Stimulated activated CD4-positive, alpha-beta T cell treated with anti-CD3 and anti-CD28 coated beads, TNF-alpha, amount 100 ng/mL, for 1 hour (primary cell): ENCODE measurements at regions not wholly inside any gene's neighbourhood (a gene's known extent, or its start where the extent isn't known, plus 50 kb on each side); places are given as distances from the start of the nearest gene placed in this dataset.

Source experiments
- DNase-seq, 3 donors: peaks; one replicate each; pipeline ENCODE4 v3.0.0-alpha.2; 2020; ENCODE audit warnings: low read depth in 3 of 3, low spot score in 1 of 3

DNA sequence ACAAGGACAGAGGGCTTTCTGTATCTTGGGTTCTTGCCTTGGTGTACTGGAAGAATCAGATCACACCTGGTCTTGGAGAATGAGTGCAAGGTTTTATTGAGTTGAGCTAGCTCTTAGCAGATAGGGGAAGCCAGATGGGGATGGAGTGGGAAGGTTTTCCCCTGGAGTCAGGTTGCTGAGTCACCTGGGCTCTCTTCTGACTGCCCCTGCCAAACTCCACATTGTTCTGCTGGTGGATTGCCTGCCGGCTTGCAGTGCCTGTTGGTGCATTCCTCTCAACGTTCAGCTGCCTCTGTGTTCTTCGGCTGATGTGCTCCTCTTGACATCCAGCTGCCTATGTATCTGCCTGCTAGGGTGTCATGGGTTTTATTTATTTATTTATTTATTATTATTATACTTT is 1431.1 kb downstream of the CDH8 start:
- DNase-seq: no peak

- DNase-seq: no peak
These were observed 1449.7 kb downstream of the CDH8 start for GRCh38 chr16:60586493-60586892.

DNA sequence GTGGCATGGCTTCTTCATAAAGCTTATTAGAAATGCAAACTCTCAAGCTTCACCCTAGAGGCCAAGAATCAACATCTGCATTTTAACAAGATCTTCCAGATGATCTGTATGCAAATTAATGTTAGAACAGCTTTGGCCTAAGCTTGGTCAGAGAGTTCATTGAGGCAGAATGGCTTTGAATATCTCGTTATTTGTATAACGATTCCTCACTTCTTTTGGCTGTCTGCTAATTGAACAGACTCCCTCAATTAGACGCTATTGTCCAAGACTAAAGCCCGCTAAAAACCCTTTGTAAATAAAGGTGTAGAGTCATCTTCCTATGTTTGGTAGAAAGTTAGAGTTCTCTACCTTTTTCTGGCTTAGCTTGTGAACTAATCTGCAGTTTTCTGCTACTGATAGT is 1453.7 kb downstream of the CDH8 start:
- no peak for DNase-seq

- no peak for DNase-seq
These were observed 1469.3 kb downstream of the CDH8 start for GRCh38 chr16:60566901-60567300.

DNA sequence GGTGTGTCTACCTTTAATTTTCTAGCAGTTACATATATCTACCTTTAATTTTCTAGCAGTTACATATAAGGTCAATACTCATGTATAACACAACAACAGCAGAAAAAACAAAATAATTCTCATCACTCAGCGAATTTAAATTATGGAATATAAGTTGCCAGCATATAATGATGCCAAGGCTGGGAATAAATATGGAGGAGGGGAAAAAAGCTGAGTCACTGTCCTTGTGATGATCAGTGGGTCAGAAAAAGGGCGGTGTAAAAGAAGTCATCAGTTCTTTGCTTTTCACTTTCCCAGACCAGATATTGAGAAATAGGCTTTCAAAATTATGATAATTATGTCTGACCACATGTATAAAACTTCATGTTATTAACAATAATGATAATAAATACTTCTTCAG is 1471.7 kb downstream of the CDH8 start:
- DNase-seq: no peak

- DNase-seq: no peak
These were observed 1473.1 kb downstream of the CDH8 start for GRCh38 chr16:60563166-60563565.

DNA sequence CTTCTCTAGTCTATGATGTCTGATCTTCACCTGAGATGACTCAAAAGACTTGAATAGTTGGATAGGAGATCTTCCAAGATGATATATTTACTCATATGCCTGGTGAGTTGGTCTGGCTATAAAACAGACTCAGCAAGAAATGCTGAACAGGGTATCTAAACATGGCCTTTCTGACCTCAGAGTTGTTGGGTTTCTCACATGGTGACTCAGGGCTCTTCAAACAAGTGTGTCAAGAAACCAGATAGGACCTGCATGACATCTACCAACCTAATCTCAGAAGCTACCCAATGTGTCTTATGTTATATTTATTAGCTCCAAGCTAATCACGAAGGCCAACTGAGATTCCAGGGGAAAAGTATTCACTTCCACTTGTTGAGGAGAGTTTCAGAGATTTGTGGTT is 1477.3 kb downstream of the CDH8 start:
- DNase-seq: no peak

DNA sequence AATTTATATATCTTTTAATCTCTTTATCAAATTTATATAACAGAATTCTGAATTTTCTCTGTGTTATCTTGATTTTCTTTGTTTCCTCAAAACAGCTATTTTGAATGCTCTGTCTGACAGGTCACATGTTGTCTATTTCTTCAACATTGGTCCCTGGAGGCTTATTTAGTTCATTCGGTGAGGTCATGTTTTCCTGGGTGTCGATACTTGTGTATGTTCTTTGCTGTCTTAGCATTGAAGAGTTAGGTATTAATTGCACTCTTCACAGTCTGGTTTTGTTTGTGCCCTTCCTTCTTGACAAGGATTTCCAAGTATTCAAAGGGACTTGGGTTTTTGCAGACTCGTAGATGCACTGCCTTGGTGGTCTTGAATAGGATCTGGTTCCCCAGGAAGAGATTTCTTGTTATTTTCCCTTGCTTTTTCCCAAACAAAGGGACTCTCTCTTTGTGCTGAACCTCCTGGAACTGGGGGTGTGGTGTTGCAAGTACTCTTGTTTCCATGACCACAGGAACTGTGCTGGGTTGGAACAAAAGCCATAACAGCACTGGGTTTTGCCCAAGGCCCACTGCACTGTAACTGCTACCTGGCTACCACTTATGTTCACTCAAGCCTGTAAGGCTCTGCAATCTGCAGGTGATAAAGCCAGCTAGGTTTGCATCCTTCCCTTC is 1483.0 kb downstream of the CDH8 start:
- DNase-seq: no peak

DNA sequence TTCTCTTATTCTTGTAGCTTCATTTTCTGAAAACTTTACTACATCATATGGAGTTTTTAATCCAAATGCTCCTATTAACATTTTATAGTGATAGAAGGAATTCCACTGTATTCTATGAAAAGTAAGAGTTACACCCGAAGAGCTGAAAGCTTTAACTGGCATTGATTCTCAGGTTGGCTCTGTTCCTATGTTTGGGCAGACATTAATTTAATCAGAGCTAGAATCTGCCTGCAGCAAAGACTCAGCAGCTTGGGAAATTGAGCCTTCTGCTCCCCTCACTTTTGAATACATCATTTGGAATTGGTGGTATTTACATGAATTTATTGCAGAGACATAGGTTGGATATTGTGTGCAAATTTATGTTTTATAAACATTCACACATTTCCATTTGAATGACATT is 1494.7 kb downstream of the CDH8 start:
- DNase-seq: no peak

DNA sequence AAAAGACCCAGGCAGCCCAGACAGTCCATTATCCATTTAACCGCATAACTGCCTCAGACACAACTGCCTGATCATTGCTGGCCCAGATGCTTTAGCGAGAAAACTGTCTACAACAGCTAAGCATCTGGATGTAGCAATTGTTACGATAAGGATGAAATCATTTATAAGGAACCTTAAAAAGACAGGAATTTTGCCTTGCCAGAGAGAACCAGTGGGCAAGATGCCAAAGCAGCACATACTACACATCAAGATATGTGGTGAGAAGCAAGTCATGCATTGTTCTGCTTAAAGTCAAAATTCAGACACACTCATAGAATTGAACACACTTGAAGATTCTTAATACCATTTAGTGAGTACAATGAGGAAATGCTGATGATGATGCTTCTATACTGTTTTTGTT is 1525.3 kb downstream of the CDH8 start:
- DNase-seq: no peak

GRCh38 chr16:60510208-60510607 is 1526.0 kb downstream of the CDH8 start:
- DNase-seq: no peak

DNA sequence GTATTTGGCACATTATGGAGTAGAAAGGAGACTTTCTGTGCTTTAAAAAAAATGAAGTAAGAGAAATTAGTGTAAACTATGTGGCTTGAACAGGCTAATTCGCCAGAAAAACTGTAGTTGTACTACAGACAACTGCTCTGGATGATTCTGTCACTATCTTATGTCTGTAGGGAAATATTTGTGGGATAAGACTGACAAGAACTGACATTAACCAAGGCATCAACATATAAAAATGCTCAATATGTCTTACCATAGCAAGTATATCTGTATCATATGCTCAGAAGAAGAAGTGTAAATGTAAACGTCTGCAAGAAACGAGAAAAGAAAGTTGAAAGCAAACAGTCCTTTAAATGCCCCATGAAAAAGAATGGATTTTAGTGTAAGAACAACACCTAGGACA is 1545.0 kb downstream of the CDH8 start:
- no peak for DNase-seq

- DNase-seq: no peak
These were observed 1550.3 kb downstream of the CDH8 start for GRCh38 chr16:60485872-60486489.

- no peak for DNase-seq
These were observed 1551.3 kb downstream of the CDH8 start for GRCh38 chr16:60484901-60485300.

- DNase-seq: no peak
These were observed 1554.6 kb downstream of the CDH8 start for GRCh38 chr16:60481591-60481990.

DNA sequence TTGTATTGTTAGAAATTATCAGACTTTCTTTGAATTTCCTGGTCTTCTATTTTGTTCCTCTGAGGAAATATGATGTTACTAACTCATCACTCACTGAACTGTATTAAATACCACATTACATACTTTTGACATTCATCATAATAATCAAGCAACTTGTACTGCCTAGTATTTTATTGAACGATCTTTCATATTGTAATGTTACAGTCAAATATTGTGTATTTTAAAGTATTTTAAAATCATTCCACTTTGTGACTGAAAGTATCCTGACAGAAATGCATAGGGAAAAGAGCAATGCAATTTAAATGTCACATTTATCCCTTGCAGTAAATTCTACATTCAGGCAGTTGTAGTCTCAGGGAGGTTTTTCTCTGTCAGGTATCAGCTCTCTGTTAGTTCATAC is 1557.4 kb downstream of the CDH8 start:
- DNase-seq: no peak

GRCh38 chr16:60463986-60464385 is 1572.3 kb downstream of the CDH8 start:
- no peak for DNase-seq

DNA sequence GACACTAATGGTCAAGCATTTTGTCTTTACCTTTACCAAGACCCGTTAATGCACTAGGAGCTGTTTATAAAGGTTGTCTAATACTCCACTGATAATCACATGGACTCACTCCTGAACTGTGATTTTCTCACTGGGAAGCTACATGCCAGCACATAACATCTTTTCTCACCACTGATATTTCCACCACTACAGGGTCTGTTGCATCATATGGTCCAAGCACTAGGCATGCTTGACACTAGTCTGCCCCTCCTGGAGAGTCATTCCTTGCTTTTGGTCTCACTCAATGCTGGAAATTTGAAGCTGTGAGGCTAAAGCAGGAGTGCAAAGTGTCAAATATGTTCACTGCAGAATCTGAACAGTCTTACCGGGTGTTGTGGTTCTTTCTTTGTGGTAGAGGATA is 1576.8 kb downstream of the CDH8 start:
- DNase-seq: no peak

DNA sequence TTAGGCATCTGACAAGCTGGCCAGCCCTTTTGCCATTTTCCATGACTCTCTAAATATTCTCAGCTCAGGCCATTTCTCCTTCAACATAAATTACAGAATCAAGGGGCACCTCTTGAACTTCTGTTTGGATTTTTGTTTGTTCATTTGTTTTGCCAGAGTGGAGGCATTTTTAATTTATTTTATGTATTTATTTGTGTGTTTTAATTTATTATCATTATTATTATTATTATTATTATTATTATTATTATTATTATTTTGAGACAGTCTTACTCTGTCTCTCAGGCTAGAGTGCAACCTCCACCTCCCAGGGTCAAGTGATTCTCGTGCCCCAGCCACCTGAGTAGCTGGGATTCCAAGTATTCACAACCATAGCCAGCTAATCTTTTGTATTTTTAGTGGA is 1578.0 kb downstream of the CDH8 start:
- no peak for DNase-seq

DNA sequence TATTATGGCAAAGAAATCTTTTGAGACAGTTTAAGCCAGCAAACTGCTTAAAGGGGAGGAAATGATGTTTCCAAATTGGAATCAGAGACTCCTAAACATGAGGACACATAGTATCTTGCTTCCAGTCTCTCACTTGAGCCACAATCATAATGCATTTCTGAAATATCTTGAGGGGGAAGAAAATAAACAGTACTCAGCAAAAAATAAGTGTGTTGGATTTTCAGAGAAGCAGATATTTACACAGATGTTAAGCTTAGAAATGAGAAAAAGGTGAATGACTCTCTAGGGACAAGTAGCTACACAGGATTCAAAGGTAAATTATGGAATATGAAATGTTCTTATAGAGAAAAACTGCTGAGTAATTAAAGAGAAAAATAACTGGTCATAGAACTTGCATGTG is 1583.6 kb downstream of the CDH8 start:
- no peak for DNase-seq

DNA sequence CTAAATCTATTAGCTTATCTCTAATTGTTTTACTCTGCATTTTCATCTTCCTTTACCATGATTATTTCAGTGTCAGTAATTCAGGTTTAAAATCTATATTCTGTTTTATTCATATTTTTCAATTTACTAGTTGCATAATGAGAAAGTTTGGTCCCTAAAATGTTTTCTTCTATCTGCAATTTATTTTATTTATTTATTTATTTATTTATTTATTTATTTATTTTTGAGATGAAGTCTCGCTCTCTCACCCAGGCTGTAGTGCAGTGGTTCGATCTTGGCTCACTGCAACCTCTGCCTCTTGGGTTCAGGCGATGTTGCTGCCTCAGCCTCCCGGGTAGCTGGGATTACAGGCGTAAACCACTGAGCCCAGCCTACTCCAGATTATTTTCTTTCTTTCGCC is 1597.3 kb downstream of the CDH8 start:
- no peak for DNase-seq

DNA sequence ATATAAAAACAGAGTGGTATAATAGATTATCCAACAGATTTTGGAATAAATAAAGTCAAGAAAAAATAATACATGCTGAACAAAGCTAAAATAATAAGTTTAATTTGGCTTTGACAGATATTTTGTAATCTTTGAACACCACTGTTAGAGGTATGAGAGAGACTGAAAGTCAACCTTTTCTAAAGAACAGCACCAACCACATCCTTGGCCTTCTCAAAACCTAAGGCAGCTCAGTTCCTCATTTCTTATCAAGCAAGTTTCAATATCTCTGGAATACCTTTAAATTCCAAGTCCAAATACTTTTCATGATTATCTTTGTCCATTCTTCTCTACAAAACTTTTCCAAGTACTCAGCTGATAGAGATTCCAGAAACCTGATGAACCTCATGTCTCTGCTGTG is 1603.8 kb downstream of the CDH8 start:
- no peak for DNase-seq

GRCh38 chr16:60419859-60420258 is 1616.4 kb downstream of the CDH8 start:
- DNase-seq: no peak
